ENCODE measurements at regions not wholly inside any gene's neighbourhood (a gene's known extent, or its start where the extent isn't known, plus 50 kb on each side); places are given as distances from the start of the nearest gene placed in this dataset.

- TF ChIP-seq POLR2AphosphoS5 (IDR thresholded peaks at IDR 0.05; ENCODE audit: low read depth, low read length) (no peak), TAF1 (IDR thresholded peaks at IDR 0.05; ENCODE audit: borderline replicate concordance, insufficient read depth, low read length) (no peak), SIN3A (IDR thresholded peaks at IDR 0.05; ENCODE audit: borderline replicate concordance, insufficient read depth, low read length) (no peak)
- TF ChIP-seq, protein P1, sequence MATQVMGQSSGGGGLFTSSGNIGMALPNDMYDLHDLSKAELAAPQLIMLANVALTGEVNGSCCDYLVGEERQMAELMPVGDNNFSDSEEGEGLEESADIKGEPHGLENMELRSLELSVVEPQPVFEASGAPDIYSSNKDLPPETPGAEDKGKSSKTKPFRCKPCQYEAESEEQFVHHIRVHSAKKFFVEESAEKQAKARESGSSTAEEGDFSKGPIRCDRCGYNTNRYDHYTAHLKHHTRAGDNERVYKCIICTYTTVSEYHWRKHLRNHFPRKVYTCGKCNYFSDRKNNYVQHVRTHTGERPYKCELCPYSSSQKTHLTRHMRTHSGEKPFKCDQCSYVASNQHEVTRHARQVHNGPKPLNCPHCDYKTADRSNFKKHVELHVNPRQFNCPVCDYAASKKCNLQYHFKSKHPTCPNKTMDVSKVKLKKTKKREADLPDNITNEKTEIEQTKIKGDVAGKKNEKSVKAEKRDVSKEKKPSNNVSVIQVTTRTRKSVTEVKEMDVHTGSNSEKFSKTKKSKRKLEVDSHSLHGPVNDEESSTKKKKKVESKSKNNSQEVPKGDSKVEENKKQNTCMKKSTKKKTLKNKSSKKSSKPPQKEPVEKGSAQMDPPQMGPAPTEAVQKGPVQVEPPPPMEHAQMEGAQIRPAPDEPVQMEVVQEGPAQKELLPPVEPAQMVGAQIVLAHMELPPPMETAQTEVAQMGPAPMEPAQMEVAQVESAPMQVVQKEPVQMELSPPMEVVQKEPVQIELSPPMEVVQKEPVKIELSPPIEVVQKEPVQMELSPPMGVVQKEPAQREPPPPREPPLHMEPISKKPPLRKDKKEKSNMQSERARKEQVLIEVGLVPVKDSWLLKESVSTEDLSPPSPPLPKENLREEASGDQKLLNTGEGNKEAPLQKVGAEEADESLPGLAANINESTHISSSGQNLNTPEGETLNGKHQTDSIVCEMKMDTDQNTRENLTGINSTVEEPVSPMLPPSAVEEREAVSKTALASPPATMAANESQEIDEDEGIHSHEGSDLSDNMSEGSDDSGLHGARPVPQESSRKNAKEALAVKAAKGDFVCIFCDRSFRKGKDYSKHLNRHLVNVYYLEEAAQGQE (IDR thresholded peaks at IDR 0.05; ENCODE audit: insufficient read depth in 1 of 2, low read depth in 2 of 2, low read length in 2 of 2), result no peak
Measured at GRCh38 chr3:146780251-146780650, 175.1 kb upstream of the PLSCR5 start.

All from PFSK-1 (cell line).